HG03378 (cell line): ENCODE measurements at regions not wholly inside any gene's neighbourhood (a gene's known extent, or its start where the extent isn't known, plus 50 kb on each side); places are given as distances from the start of the nearest gene placed in this dataset.
"Not testable (repeated sequence)": the region's sequence is repeated elsewhere in the genome, so short reads cannot be mapped to it uniquely, and the experiment has no call there.

Experiments
- ATAC-seq: cut with Tn5 transposase; IDR thresholded peaks from one replicate; pipeline ENCODE4 v1.9.1; 2021; ENCODE audit warnings: mild to moderate bottlenecking, moderate library complexity; ENCODE audit not compliant: unreplicated experiment

GRCh38 chr22:25482091-25482760, 82.2 kb upstream of the GRK3 start:
- ATAC-seq = no peak

GRCh38 chr22:25482868-25483639, 81.4 kb upstream of the GRK3 start:
- no peak for ATAC-seq

DNA sequence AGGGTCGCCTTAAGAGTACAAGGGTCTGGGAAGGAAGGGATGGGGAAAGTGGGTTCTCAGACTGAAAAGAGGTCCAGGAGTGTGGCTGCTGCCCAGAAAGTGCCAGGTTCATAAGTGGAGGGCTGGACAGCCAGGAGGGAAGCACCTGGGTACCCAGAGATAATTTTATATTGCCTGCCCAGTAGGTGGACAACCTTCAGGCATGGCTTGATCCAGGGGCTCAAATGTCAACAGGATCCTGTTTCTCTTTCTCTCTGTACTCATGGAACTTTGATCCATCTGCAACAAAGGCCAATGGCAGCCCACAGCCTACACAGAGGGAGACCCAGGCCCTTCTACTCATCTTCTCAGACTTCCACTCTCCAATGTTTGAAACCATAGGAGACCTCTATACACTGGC, 80.5 kb upstream of the GRK3 start:
- no peak for ATAC-seq

- no peak for ATAC-seq
Observed at GRCh38 chr22:25484521-25485315, 79.8 kb upstream of the GRK3 start.

- peak; percentile 69 for ATAC-seq
Observed at GRCh38 chr22:25485626-25486545, 78.6 kb upstream of the GRK3 start.

GRCh38 chr22:25487508-25487907, 77.0 kb upstream of the GRK3 start:
- no peak for ATAC-seq

- ATAC-seq = no peak
Observed at GRCh38 chr22:25488244-25489020, 76.0 kb upstream of the GRK3 start.

DNA sequence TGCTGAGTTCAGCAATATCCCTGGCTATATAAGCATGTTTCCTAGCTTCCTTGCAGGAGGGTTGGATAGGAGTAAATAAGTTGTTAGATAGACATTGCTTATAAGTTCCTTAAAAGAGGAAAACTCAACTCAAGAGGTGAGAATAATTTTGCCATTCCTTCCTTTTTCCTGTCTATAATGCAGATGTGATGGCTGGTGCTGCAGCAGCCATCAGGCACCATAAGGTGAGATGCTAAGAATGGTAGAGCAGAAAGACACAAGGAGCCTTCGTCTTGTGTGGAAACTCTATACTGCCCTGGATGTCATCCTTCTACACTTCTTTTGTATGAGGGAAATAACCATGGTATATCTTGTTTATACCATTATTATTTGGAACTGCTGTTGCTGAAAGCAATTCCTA, 74.5 kb upstream of the GRK3 start:
- ATAC-seq = no peak

GRCh38 chr22:25490896-25491295, 73.6 kb upstream of the GRK3 start:
- ATAC-seq = no peak

GRCh38 chr22:25492162-25492561, 72.3 kb upstream of the GRK3 start:
- no peak for ATAC-seq

- no peak for ATAC-seq
Observed at GRCh38 chr22:25492841-25493734, 71.4 kb upstream of the GRK3 start.

DNA sequence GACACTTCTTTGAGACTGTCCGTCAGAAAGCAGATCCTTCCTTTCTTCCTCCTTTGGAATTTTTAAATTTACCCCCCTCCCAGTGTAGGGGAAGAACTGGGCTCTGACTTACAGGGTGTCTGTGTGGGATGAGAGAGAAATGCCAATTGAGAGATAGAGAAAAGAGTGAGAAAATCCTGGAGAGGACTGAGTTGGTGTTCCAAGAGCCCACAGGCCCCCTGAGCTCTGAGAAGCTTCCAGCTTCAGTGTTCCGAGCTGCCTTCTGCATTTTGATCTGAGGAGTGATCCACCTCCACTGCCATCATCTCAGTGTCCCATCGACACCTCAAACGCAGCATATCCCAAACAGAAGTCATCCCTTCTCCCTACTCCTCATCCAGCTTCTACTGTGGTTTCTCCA, 70.7 kb upstream of the GRK3 start:
- ATAC-seq = no peak

DNA sequence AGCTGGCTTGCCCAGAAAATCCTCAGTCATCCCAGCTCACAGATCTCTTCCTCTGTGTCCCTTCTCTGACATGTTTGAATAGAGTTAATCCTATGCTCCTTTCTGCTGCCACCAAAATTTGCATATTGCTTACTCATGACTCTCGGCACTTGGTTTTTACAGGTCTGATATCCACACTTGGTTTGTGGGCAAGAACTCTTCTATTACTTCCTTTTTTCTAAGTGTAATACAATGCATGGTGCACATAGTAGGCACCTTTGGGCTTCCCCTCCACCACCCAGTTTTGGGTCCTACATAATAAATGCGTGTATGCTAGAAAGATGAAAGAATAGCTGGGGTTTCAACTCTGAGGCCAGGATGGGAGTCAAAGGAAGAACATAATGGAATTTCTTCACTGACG, 69.7 kb upstream of the GRK3 start:
- no peak for ATAC-seq

DNA sequence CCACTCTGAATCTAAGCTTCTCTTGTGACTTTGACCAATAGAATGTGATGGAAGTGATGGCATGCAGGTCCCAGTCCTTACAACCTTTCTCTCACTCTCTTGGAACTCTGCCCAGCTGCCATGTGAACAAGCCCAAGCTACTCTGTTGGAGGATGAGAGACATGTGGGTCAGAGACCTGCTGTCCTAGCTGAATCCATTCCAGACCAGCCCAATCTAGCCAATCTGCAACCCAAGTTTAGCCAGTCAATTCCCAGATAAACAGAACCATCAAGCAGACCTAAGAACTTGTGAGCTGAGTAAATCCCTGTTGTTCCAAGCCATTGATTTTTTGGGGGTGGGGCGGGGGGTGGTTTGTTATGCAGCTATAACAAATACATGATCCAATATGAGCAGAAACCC, 69.2 kb upstream of the GRK3 start:
- ATAC-seq = no peak

- no peak for ATAC-seq
Observed at GRCh38 chr22:25496396-25497064, 67.9 kb upstream of the GRK3 start.

- no peak for ATAC-seq
Observed at GRCh38 chr22:25497181-25497641, 67.3 kb upstream of the GRK3 start.

DNA sequence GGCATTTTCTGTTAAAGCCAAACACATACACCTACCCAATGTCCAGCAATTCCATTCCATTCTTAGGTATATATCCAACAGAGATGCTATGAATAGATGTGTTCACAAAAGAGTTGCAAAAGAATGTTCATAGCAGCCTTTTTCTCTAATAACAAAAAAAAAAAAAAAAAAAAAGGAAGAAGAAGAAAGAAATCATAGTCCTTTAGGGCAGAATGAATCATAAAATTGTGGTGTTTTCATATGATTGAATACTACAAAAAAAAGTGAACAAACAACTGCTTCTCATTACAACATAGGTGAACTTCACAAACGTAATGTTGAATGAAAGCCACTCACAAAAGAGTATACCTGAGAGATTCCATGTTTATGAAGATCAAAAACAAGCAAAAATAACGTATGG, 66.8 kb upstream of the GRK3 start:
- no peak for ATAC-seq

- ATAC-seq = not testable (repeated sequence)
Observed at GRCh38 chr22:25500671-25501070, 63.8 kb upstream of the GRK3 start.
